A549 (cell line): ENCODE measurements at regions not wholly inside any gene's neighbourhood (a gene's known extent, or its start where the extent isn't known, plus 50 kb on each side); places are given as distances from the start of the nearest gene placed in this dataset.

ENCODE experiments used
- ATAC-seq, 2 experiments: fragments of 200-7000 bp in 1 of 2; fragments of >200 bp in 1 of 2; cut with Nextera tagmentation in 1 of 2; cut with Tn5 transposase in 1 of 2; 3 replicates each; pipeline versions ENCODE4 v1.8.0 to v1.9.1; 2018 to 2020; ENCODE audit warnings: mild to moderate bottlenecking in 1 of 2, moderate library complexity in 1 of 2
- CTCF ChIA-PET: fragments of 300-600 bp; sonication (Branson Sonifier 250); formaldehyde crosslinking; extraction: SDS; loops from one replicate; lab custom pipeline; 2021; ENCODE audit warnings: antibody characterized with exemption, inconsistent platforms; lab: Yijun Ruan, JAX
- POLR2A ChIA-PET: fragments of 350-600 bp; formaldehyde crosslinking; extraction: SDS; loops from one replicate; lab custom pipeline; 2021; ENCODE audit warnings: antibody characterized with exemption, inconsistent platforms; lab: Yijun Ruan, JAX
- DNase-seq, 2 experiments: peaks; one replicate each; pipeline versions ENCODE4 v3.0.0 to v3.0.0-alpha.2; 2011 to 2016; ENCODE audit warnings: low read depth in 1 of 2, low spot score in 1 of 2
- FAIRE-seq: peaks from 2 replicates; lab custom pipeline; 2011; peaks lifted over from hg19 to GRCh38; lab: Jason Lieb, UNC
- H3K27ac ChIP-seq, 2 experiments: fragments of >200 bp; sonication (Bioruptor Twin); formaldehyde crosslinking; 3 replicates each; pipeline ENCODE4 v1.5.1; 2016 to 2017
- H3K4me1 ChIP-seq: fragments of >200 bp; sonication (Bioruptor Twin); formaldehyde crosslinking; 3 replicates; pipeline ENCODE4 v1.6.1; 2016
- H3K4me2 ChIP-seq: fragments of >200 bp; sonication (Bioruptor Twin); formaldehyde crosslinking; 3 replicates; pipeline ENCODE4 v1.6.1; 2016
- H3K4me3 ChIP-seq: fragments of >200 bp; sonication (Bioruptor Twin); formaldehyde crosslinking; 3 replicates; pipeline ENCODE4 v1.5.1; 2016
- H3K9me3 ChIP-seq: fragments of >200 bp; sonication (Bioruptor Twin); formaldehyde crosslinking; 3 replicates; pipeline ENCODE4 v1.6.1; 2016
- CBX2 ChIP-seq: fragments of 200-600 bp; sonication (generic); IDR thresholded peaks from 2 replicates; pipeline ENCODE4 v1.6.1; 2016; ENCODE audit warnings: low read depth, mild to moderate bottlenecking, borderline replicate concordance
- CHD2 ChIP-seq: fragments of 150-350 bp; IDR thresholded peaks from 2 replicates; pipeline ENCODE4 v1.6.1; 2014; ENCODE audit warnings: low read length; ENCODE audit not compliant: partially characterized antibody
- CHD4 ChIP-seq: fragments of 200-600 bp; sonication (generic); IDR thresholded peaks from 2 replicates; pipeline ENCODE4 v1.6.1; 2016; ENCODE audit warnings: antibody characterized with exemption, mild to moderate bottlenecking, borderline replicate concordance
- EHMT2 ChIP-seq: fragments of 200-600 bp; sonication (generic); IDR thresholded peaks from 2 replicates; pipeline ENCODE4 v1.6.1; 2016; ENCODE audit warnings: antibody characterized with exemption, low read depth, mild to moderate bottlenecking, moderate library complexity
- ESRRA ChIP-seq: fragments of 150-350 bp; IDR thresholded peaks from 2 replicates; pipeline ENCODE4 v1.6.1; 2014; ENCODE audit warnings: mild to moderate bottlenecking, low read length, borderline replicate concordance
- GATA3 ChIP-seq: IDR thresholded peaks from 2 replicates; pipeline ENCODE4 v1.6.1; 2012; ENCODE audit warnings: borderline replicate concordance
- HEYL ChIP-seq: fragments of 250-450 bp; sonication (Bioruptor Pico); IDR thresholded peaks from 2 replicates; pipeline ENCODE4 v1.8.0; 2021; ENCODE audit warnings: mild to moderate bottlenecking, moderate library complexity
- HOXB13 ChIP-seq: fragments of 250-450 bp; sonication (Bioruptor Pico); IDR thresholded peaks from 2 replicates; pipeline ENCODE4 v1.5.0; 2020; ENCODE audit warnings: low read depth, mild to moderate bottlenecking, moderate library complexity
- JUNB ChIP-seq: fragments of >200 bp; sonication (Bioruptor Twin); formaldehyde crosslinking; IDR thresholded peaks from 2 replicates; pipeline ENCODE4 v1.6.1; 2016
- MAZ ChIP-seq: fragments of 150-350 bp; IDR thresholded peaks from 2 replicates; pipeline ENCODE4 v1.6.1; 2014; ENCODE audit warnings: antibody characterized with exemption, low read depth, low read length, borderline replicate concordance
- NFE2L2 ChIP-seq: fragments of 150-350 bp; conservative IDR thresholded peaks from 2 replicates; pipeline ENCODE4 v1.6.1; 2014; ENCODE audit warnings: low read length
- POLR2A ChIP-seq: IDR thresholded peaks from 2 replicates; pipeline ENCODE4 v1.6.1; 2012; ENCODE audit warnings: mild to moderate bottlenecking, low read length
- POLR2AphosphoS2 ChIP-seq: conservative IDR thresholded peaks from 2 replicates; pipeline ENCODE4 v1.6.1; 2012; ENCODE audit warnings: low read length, improper control_type of control experiment, inconsistent platforms
- RAD21 ChIP-seq, 2 experiments: fragments of >200 bp in 1 of 2; sonication (Bioruptor Twin) in 1 of 2; formaldehyde crosslinking in 1 of 2; IDR thresholded peaks in 1 of 2; conservative IDR thresholded peaks in 1 of 2; 2 replicates in 1 of 2; 3 replicates in 1 of 2; pipeline ENCODE4 v1.6.1; 2012 to 2018; ENCODE audit warnings: inconsistent platforms in 1 of 2
- RCOR1 ChIP-seq: fragments of 150-350 bp; IDR thresholded peaks from 2 replicates; pipeline ENCODE4 v1.6.1; 2014; ENCODE audit warnings: antibody characterized with exemption, low read length, low read depth
- RNF2 ChIP-seq: fragments of 200-600 bp; sonication (generic); IDR thresholded peaks from 2 replicates; pipeline ENCODE4 v1.6.1; 2016; ENCODE audit warnings: low read depth, mild to moderate bottlenecking, antibody characterized with exemption, moderate library complexity, borderline replicate concordance
- SMC3 ChIP-seq: fragments of >200 bp; sonication (Bioruptor Twin); formaldehyde crosslinking; IDR thresholded peaks from 3 replicates; pipeline ENCODE4 v1.6.1; 2018; ENCODE audit warnings: inconsistent platforms
- TFCP2L1 ChIP-seq: fragments of 250-450 bp; sonication (Bioruptor Pico); IDR thresholded peaks from 2 replicates; pipeline ENCODE4 v1.5.0; 2021; ENCODE audit warnings: mild to moderate bottlenecking
- ZC3H11A ChIP-seq: fragments of 450-650 bp; IDR thresholded peaks from 2 replicates; pipeline ENCODE4 v1.6.1; 2014; ENCODE audit warnings: antibody characterized with exemption, mild to moderate bottlenecking
- ZNF302 ChIP-seq: fragments of 250-450 bp; sonication (Bioruptor Pico); IDR thresholded peaks from 2 replicates; pipeline ENCODE4 v1.9.0; 2021; ENCODE audit warnings: inconsistent platforms, mild to moderate bottlenecking, moderate library complexity
- WGBS: methylation state at CpG from one replicate; pipeline ENCODE4 v1.1.6; 2017; ENCODE audit errors: missing lambda C conversion rate; 5-methylcytosine and 5-hydroxymethylcytosine counted together
- TF ChIP-seq, protein P1 (sequence below): IDR thresholded peaks from 2 replicates; pipeline ENCODE4 v1.6.1; 2012
- TF ChIP-seq, protein P2 (sequence below): fragments of 250-450 bp; sonication (Bioruptor Pico); IDR thresholded peaks from 2 replicates; pipeline ENCODE4 v1.5.0; 2021; ENCODE audit warnings: mild to moderate bottlenecking, moderate library complexity, borderline replicate concordance
- TF ChIP-seq, protein P3 (sequence below): IDR thresholded peaks from 2 replicates; pipeline ENCODE4 v1.6.1; 2012
- TF ChIP-seq, protein P4 (sequence below): fragments of 150-350 bp; IDR thresholded peaks from 2 replicates; pipeline ENCODE4 v1.6.1; 2014; ENCODE audit warnings: low read depth, mild to moderate bottlenecking, low read length
- TF ChIP-seq, protein P5 (sequence below): IDR thresholded peaks from 2 replicates; pipeline ENCODE4 v1.6.1; 2012; ENCODE audit warnings: low read depth, borderline replicate concordance

DNA sequence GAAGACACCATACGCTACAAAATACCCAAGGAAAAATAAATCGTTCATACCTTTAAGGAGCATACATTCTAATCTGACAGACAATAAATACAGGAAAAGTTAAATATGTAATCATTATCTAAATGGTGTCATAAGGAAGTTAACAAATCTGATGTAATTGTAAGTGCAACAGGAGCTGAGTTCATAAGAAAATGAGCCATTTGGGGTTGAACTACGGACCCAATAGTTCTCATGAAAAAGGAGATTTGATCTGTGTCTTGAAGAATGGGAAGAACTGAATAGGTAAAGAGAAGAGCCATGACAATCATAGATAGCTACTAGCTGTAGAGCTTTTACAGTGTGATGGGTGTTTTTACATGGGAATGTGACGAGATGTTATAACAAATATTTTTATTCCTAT lies 175.6 kb downstream of the ANKRD50 start:
- DNase-seq (no peak), ATAC-seq (no peak), FAIRE-seq (no peak)
- H3K4me2 ChIP-seq: no peak overlapping the region
- CTCF ChIA-PET: interaction anchor here (1.0 kb wide), 1 partner anchor 746 kb away, joined by 3 read pairs; no protein-coding TSS in a partner anchor
- no peaks in the 10 kb centered on the region for H3K4me1 ChIP-seq
- H3K4me3 ChIP-seq: no peak overlapping the region
- 83% methylated on average over 4 of the region's 4 CpGs for WGBS
- no peak overlapping the region for H3K27ac ChIP-seq
- POLR2A ChIA-PET: no interaction called here
- TF ChIP-seq TFCP2L1 (no peak), ZNF302 (no peak), CBX2 (no peak), EHMT2 (no peak), CHD4 (no peak), POLR2A (no peak), HEYL (CRISPR knock-in tag) (no peak), CHD2 (no peak), MAZ (no peak), RNF2 (no peak), RAD21 (conservative IDR thresholded peaks at IDR 0.05 in 1 of 2, IDR thresholded peaks at IDR 0.05 in 1 of 2) (no peak), HOXB13 (CRISPR knock-in tag) (no peak), NFE2L2 (no peak)
- TF ChIP-seq, protein P1, sequence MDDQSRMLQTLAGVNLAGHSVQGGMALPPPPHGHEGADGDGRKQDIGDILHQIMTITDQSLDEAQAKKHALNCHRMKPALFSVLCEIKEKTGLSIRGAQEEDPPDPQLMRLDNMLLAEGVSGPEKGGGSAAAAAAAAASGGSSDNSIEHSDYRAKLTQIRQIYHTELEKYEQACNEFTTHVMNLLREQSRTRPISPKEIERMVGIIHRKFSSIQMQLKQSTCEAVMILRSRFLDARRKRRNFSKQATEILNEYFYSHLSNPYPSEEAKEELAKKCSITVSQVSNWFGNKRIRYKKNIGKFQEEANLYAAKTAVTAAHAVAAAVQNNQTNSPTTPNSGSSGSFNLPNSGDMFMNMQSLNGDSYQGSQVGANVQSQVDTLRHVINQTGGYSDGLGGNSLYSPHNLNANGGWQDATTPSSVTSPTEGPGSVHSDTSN: no peak
- TF ChIP-seq, protein P2, sequence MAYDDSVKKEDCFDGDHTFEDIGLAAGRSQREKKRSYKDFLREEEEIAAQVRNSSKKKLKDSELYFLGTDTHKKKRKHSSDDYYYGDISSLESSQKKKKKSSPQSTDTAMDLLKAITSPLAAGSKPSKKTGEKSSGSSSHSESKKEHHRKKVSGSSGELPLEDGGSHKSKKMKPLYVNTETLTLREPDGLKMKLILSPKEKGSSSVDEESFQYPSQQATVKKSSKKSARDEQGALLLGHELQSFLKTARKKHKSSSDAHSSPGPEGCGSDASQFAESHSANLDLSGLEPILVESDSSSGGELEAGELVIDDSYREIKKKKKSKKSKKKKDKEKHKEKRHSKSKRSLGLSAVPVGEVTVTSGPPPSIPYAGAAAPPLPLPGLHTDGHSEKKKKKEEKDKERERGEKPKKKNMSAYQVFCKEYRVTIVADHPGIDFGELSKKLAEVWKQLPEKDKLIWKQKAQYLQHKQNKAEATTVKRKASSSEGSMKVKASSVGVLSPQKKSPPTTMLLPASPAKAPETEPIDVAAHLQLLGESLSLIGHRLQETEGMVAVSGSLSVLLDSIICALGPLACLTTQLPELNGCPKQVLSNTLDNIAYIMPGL (CRISPR knock-in tag): no peak
- H3K9me3 ChIP-seq: no peaks in the 10 kb centered on the region

DNA sequence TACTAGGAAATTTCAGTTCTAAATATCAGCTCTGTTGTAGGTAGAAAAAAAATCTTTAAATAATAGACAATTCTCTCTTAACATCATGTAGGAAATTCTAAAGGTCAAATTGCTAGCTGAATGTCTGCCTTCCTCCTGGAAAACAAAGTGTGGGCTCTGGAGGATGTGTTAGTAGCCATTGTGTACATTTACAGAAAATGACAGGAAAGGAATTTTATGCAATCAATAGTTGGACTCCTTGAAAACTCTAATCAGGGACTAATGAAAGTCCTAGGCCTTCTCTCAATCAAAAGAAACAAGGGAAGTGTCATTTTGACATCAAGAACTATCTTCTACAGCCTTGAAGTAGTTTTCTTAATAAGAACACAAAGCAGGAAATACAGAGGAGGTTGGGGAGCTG lies 174.6 kb downstream of the ANKRD50 start:
- H3K4me3 ChIP-seq: no peak overlapping the region
- no peak for TF ChIP-seq JUNB
- TF ChIP-seq, protein P2 (CRISPR knock-in tag): no peak
- TF ChIP-seq ESRRA: no peak
- TF ChIP-seq POLR2AphosphoS2: no peak
- TF ChIP-seq NFE2L2: no peak
- TF ChIP-seq, protein P3, sequence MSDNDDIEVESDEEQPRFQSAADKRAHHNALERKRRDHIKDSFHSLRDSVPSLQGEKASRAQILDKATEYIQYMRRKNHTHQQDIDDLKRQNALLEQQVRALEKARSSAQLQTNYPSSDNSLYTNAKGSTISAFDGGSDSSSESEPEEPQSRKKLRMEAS: no peak
- TF ChIP-seq, protein P4, sequence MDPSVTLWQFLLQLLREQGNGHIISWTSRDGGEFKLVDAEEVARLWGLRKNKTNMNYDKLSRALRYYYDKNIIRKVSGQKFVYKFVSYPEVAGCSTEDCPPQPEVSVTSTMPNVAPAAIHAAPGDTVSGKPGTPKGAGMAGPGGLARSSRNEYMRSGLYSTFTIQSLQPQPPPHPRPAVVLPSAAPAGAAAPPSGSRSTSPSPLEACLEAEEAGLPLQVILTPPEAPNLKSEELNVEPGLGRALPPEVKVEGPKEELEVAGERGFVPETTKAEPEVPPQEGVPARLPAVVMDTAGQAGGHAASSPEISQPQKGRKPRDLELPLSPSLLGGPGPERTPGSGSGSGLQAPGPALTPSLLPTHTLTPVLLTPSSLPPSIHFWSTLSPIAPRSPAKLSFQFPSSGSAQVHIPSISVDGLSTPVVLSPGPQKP: no peak
- TF ChIP-seq ZC3H11A: no peak
- TF ChIP-seq, protein P5, sequence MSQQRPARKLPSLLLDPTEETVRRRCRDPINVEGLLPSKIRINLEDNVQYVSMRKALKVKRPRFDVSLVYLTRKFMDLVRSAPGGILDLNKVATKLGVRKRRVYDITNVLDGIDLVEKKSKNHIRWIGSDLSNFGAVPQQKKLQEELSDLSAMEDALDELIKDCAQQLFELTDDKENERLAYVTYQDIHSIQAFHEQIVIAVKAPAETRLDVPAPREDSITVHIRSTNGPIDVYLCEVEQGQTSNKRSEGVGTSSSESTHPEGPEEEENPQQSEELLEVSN: no peak
- TF ChIP-seq SMC3: no peak
- TF ChIP-seq EHMT2: no peak
- TF ChIP-seq RCOR1: no peak
- TF ChIP-seq GATA3: no peak
- H3K4me1 ChIP-seq: no peaks in the 10 kb centered on the region
- CTCF ChIA-PET: no interaction called here
- no peak overlapping the region for H3K27ac ChIP-seq
- DNase-seq: no peak
- H3K9me3 ChIP-seq: no peaks in the 10 kb centered on the region
- H3K4me2 ChIP-seq: no peak overlapping the region
- POLR2A ChIA-PET: no interaction called here
- FAIRE-seq: no peak
- ATAC-seq: no peak
